A549 (cell line): ENCODE measurements at regions not wholly inside any gene's neighbourhood (a gene's known extent, or its start where the extent isn't known, plus 50 kb on each side); places are given as distances from the start of the nearest gene placed in this dataset.
A peak's percentile ranks its signal among the peaks of the same experiment; 100 is the strongest.

Experiments
- ATAC-seq, 2 experiments: fragments of 200-7000 bp in 1 of 2; fragments of >200 bp in 1 of 2; cut with Nextera tagmentation in 1 of 2; cut with Tn5 transposase in 1 of 2; 3 replicates each; pipeline versions ENCODE4 v1.8.0 to v1.9.1; 2018 to 2020; ENCODE audit warnings: mild to moderate bottlenecking in 1 of 2, moderate library complexity in 1 of 2
- CTCF ChIA-PET: fragments of 300-600 bp; sonication (Branson Sonifier 250); formaldehyde crosslinking; extraction: SDS; loops from one replicate; lab custom pipeline; 2021; ENCODE audit warnings: antibody characterized with exemption, inconsistent platforms; lab: Yijun Ruan, JAX
- POLR2A ChIA-PET: fragments of 350-600 bp; formaldehyde crosslinking; extraction: SDS; loops from one replicate; lab custom pipeline; 2021; ENCODE audit warnings: antibody characterized with exemption, inconsistent platforms; lab: Yijun Ruan, JAX
- DNase-seq, 2 experiments: peaks; one replicate each; pipeline versions ENCODE4 v3.0.0 to v3.0.0-alpha.2; 2011 to 2016; ENCODE audit warnings: low read depth in 1 of 2, low spot score in 1 of 2
- FAIRE-seq: peaks from 2 replicates; lab custom pipeline; 2011; peaks lifted over from hg19 to GRCh38; lab: Jason Lieb, UNC
- H3K27ac ChIP-seq, 2 experiments: fragments of >200 bp; sonication (Bioruptor Twin); formaldehyde crosslinking; 3 replicates each; pipeline ENCODE4 v1.5.1; 2016 to 2017
- H3K4me1 ChIP-seq: fragments of >200 bp; sonication (Bioruptor Twin); formaldehyde crosslinking; 3 replicates; pipeline ENCODE4 v1.6.1; 2016
- H3K4me2 ChIP-seq: fragments of >200 bp; sonication (Bioruptor Twin); formaldehyde crosslinking; 3 replicates; pipeline ENCODE4 v1.6.1; 2016
- H3K4me3 ChIP-seq: fragments of >200 bp; sonication (Bioruptor Twin); formaldehyde crosslinking; 3 replicates; pipeline ENCODE4 v1.5.1; 2016
- H3K9me3 ChIP-seq: fragments of >200 bp; sonication (Bioruptor Twin); formaldehyde crosslinking; 3 replicates; pipeline ENCODE4 v1.6.1; 2016
- CHD2 ChIP-seq: fragments of 150-350 bp; IDR thresholded peaks from 2 replicates; pipeline ENCODE4 v1.6.1; 2014; ENCODE audit warnings: low read length; ENCODE audit not compliant: partially characterized antibody
- CHD4 ChIP-seq: fragments of 200-600 bp; sonication (generic); IDR thresholded peaks from 2 replicates; pipeline ENCODE4 v1.6.1; 2016; ENCODE audit warnings: antibody characterized with exemption, mild to moderate bottlenecking, borderline replicate concordance
- CTCF ChIP-seq: fragments of >200 bp; sonication (Bioruptor Twin); formaldehyde crosslinking; IDR thresholded peaks from 3 replicates; pipeline ENCODE4 v1.5.1; 2016
- EHF ChIP-seq: fragments of 250-450 bp; sonication (Bioruptor Pico); IDR thresholded peaks from 2 replicates; pipeline ENCODE4 v1.5.0; 2020; ENCODE audit warnings: mild to moderate bottlenecking
- EP300 ChIP-seq, 2 experiments: fragments of >200 bp; sonication (Bioruptor Twin); formaldehyde crosslinking; IDR thresholded peaks; 2 replicates in 1 of 2; 3 replicates in 1 of 2; pipeline ENCODE4 v1.6.1; 2016 to 2017
- ESRRA ChIP-seq: fragments of 150-350 bp; IDR thresholded peaks from 2 replicates; pipeline ENCODE4 v1.6.1; 2014; ENCODE audit warnings: mild to moderate bottlenecking, low read length, borderline replicate concordance
- FOSB ChIP-seq: fragments of 250-450 bp; sonication (Bioruptor Pico); IDR thresholded peaks from 2 replicates; pipeline ENCODE4 v1.5.0; 2020; ENCODE audit warnings: mild to moderate bottlenecking, moderate library complexity
- FOSL2 ChIP-seq, 2 experiments: fragments of 450-650 bp in 1 of 2; fragments of >200 bp in 1 of 2; sonication (Bioruptor Twin) in 1 of 2; formaldehyde crosslinking; IDR thresholded peaks; 2 replicates each; pipeline versions ENCODE4 v1.5.0 to v1.6.1; 2016 to 2020; ENCODE audit warnings: mild to moderate bottlenecking in 1 of 2, moderate library complexity in 1 of 2
- FOXS1 ChIP-seq: fragments of 250-450 bp; sonication (Bioruptor Pico); IDR thresholded peaks from 2 replicates; pipeline ENCODE4 v1.5.0; 2020; ENCODE audit warnings: mild to moderate bottlenecking, moderate library complexity
- HEYL ChIP-seq: fragments of 250-450 bp; sonication (Bioruptor Pico); IDR thresholded peaks from 2 replicates; pipeline ENCODE4 v1.8.0; 2021; ENCODE audit warnings: mild to moderate bottlenecking, moderate library complexity
- HOXA7 ChIP-seq: fragments of 250-450 bp; sonication (Bioruptor Pico); IDR thresholded peaks from 2 replicates; pipeline ENCODE4 v1.5.0; 2020; ENCODE audit warnings: mild to moderate bottlenecking, moderate library complexity
- JUN ChIP-seq, 2 experiments: fragments of >200 bp; sonication (Bioruptor Twin); formaldehyde crosslinking; IDR thresholded peaks; 2 replicates in 1 of 2; 3 replicates in 1 of 2; pipeline ENCODE4 v1.6.1; 2016 to 2017
- MAX ChIP-seq: IDR thresholded peaks from 2 replicates; pipeline ENCODE4 v1.6.1; 2012
- MAZ ChIP-seq: fragments of 150-350 bp; IDR thresholded peaks from 2 replicates; pipeline ENCODE4 v1.6.1; 2014; ENCODE audit warnings: antibody characterized with exemption, low read depth, low read length, borderline replicate concordance
- POLR2A ChIP-seq: IDR thresholded peaks from 2 replicates; pipeline ENCODE4 v1.6.1; 2012; ENCODE audit warnings: mild to moderate bottlenecking, low read length
- POLR2AphosphoS2 ChIP-seq: conservative IDR thresholded peaks from 2 replicates; pipeline ENCODE4 v1.6.1; 2012; ENCODE audit warnings: low read length, improper control_type of control experiment, inconsistent platforms
- RAD21 ChIP-seq, 2 experiments: fragments of >200 bp in 1 of 2; sonication (Bioruptor Twin) in 1 of 2; formaldehyde crosslinking in 1 of 2; IDR thresholded peaks in 1 of 2; conservative IDR thresholded peaks in 1 of 2; 2 replicates in 1 of 2; 3 replicates in 1 of 2; pipeline ENCODE4 v1.6.1; 2012 to 2018; ENCODE audit warnings: inconsistent platforms in 1 of 2
- RARB ChIP-seq: fragments of 250-450 bp; sonication (Bioruptor Pico); IDR thresholded peaks from 2 replicates; pipeline ENCODE4 v1.8.0; 2021; ENCODE audit warnings: mild to moderate bottlenecking, moderate library complexity
- RNF2 ChIP-seq: fragments of 200-600 bp; sonication (generic); IDR thresholded peaks from 2 replicates; pipeline ENCODE4 v1.6.1; 2016; ENCODE audit warnings: low read depth, mild to moderate bottlenecking, antibody characterized with exemption, moderate library complexity, borderline replicate concordance
- SREBF2 ChIP-seq: fragments of 450-650 bp; IDR thresholded peaks from 2 replicates; pipeline ENCODE4 v1.6.1; 2014; ENCODE audit warnings: mild to moderate bottlenecking, moderate library complexity
- TFCP2L1 ChIP-seq: fragments of 250-450 bp; sonication (Bioruptor Pico); IDR thresholded peaks from 2 replicates; pipeline ENCODE4 v1.5.0; 2021; ENCODE audit warnings: mild to moderate bottlenecking
- TP53 ChIP-seq: fragments of 250-450 bp; sonication (Bioruptor Pico); IDR thresholded peaks from 2 replicates; pipeline ENCODE4 v1.5.0; 2021; ENCODE audit warnings: mild to moderate bottlenecking, moderate library complexity
- ZFP36 ChIP-seq: fragments of 450-650 bp; IDR thresholded peaks from 2 replicates; pipeline ENCODE4 v1.6.1; 2014; ENCODE audit warnings: borderline replicate concordance; ENCODE audit not compliant: partially characterized antibody
- WGBS: methylation state at CpG from one replicate; pipeline ENCODE4 v1.1.6; 2017; ENCODE audit errors: missing lambda C conversion rate; 5-methylcytosine and 5-hydroxymethylcytosine counted together
- TF ChIP-seq, protein P1 (sequence below): fragments of 450-650 bp; IDR thresholded peaks from 2 replicates; pipeline ENCODE4 v1.6.1; 2014; ENCODE audit warnings: antibody characterized with exemption

GRCh38 chr6:9463311-9463710, 951.6 kb downstream of the TFAP2A start:
- ChIA-PET CTCF (no interaction called here), POLR2A (no interaction called here)
- Histone ChIP-seq H3K4me3 (no peak overlapping the region), H3K4me1 (peaks cover 16% of the 10 kb centered on the region; the same call in 2 of the 3 replicates), H3K27ac (no peak overlapping the region; a peak in 1 of 6 replicates), H3K4me2 (peak overlapping the region; percentile 21; the same call in 1 of the 3 replicates), H3K9me3 (no peaks in the 10 kb centered on the region)
- no peak for ATAC-seq
- peak in 1 of 2 experiments; percentile 31 for DNase-seq
- WGBS = 36% methylated on average over 4 of the region's 4 CpGs
- TF ChIP-seq MAZ = no peak
- TF ChIP-seq EHF (CRISPR knock-in tag) = no peak
- TF ChIP-seq CTCF = no peak
- TF ChIP-seq JUN (IDR thresholded peaks at IDR 0.05) = no peak
- no peak for FAIRE-seq

GRCh38 chr6:9461188-9461587, 953.7 kb downstream of the TFAP2A start:
- Histone ChIP-seq H3K9me3 (no peaks in the 10 kb centered on the region), H3K4me3 (no peak overlapping the region), H3K4me1 (peaks cover 7% of the 10 kb centered on the region; the same call in 1 of the 3 replicates), H3K4me2 (no peak overlapping the region), H3K27ac (no peak overlapping the region)
- DNase-seq (no peak), FAIRE-seq (no peak), ATAC-seq (no peak)
- TF ChIP-seq CHD4 = no peak
- TF ChIP-seq FOXS1 (CRISPR knock-in tag) = no peak
- no peak for TF ChIP-seq POLR2AphosphoS2
- no peak for TF ChIP-seq ZFP36
- no peak for TF ChIP-seq HEYL (CRISPR knock-in tag)
- TF ChIP-seq SREBF2 = no peak
- TF ChIP-seq RARB (CRISPR knock-in tag) = no peak
- TF ChIP-seq RNF2 = no peak
- TF ChIP-seq, protein P1, sequence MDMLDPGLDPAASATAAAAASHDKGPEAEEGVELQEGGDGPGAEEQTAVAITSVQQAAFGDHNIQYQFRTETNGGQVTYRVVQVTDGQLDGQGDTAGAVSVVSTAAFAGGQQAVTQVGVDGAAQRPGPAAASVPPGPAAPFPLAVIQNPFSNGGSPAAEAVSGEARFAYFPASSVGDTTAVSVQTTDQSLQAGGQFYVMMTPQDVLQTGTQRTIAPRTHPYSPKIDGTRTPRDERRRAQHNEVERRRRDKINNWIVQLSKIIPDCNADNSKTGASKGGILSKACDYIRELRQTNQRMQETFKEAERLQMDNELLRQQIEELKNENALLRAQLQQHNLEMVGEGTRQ = no peak
- no peak for TF ChIP-seq EP300 (IDR thresholded peaks at IDR 0.05)
- TF ChIP-seq TFCP2L1 = no peak
- no peak for TF ChIP-seq HOXA7 (CRISPR knock-in tag)
- TF ChIP-seq FOSL2 (IDR thresholded peaks at IDR 0.05) = no peak
- TF ChIP-seq FOSL2 (CRISPR knock-in tag; IDR thresholded peaks at IDR 0.05) = no peak
- TF ChIP-seq POLR2A = no peak
- no peak for TF ChIP-seq TP53
- 73% methylated on average over 3 of the region's 3 CpGs for WGBS
- ChIA-PET CTCF (no interaction called here), POLR2A (no interaction called here)

GRCh38 chr6:9458424-9458823, 956.5 kb downstream of the TFAP2A start:
- no peak overlapping the region for H3K4me2 ChIP-seq
- ATAC-seq = no peak
- ChIA-PET CTCF (no interaction called here), POLR2A (no interaction called here)
- peaks cover 3% of the 10 kb centered on the region; the same call in 1 of the 3 replicates for H3K4me1 ChIP-seq
- H3K9me3 ChIP-seq = no peaks in the 10 kb centered on the region
- no peak for FAIRE-seq
- no peak overlapping the region for H3K4me3 ChIP-seq
- 88% methylated on average over 1 of the region's 1 CpG for WGBS
- TF ChIP-seq RAD21 (conservative IDR thresholded peaks at IDR 0.05 in 1 of 2, IDR thresholded peaks at IDR 0.05 in 1 of 2) (no peak), ESRRA (no peak), FOSB (no peak), JUN (IDR thresholded peaks at IDR 0.05) (no peak), MAX (no peak), FOXS1 (CRISPR knock-in tag) (no peak), CHD2 (no peak), HEYL (CRISPR knock-in tag) (no peak)
- no peak overlapping the region for H3K27ac ChIP-seq
- DNase-seq = no peak
